ENCODE measurements at regions not wholly inside any gene's neighbourhood (a gene's known extent, or its start where the extent isn't known, plus 50 kb on each side); places are given as distances from the start of the nearest gene placed in this dataset.

DNA sequence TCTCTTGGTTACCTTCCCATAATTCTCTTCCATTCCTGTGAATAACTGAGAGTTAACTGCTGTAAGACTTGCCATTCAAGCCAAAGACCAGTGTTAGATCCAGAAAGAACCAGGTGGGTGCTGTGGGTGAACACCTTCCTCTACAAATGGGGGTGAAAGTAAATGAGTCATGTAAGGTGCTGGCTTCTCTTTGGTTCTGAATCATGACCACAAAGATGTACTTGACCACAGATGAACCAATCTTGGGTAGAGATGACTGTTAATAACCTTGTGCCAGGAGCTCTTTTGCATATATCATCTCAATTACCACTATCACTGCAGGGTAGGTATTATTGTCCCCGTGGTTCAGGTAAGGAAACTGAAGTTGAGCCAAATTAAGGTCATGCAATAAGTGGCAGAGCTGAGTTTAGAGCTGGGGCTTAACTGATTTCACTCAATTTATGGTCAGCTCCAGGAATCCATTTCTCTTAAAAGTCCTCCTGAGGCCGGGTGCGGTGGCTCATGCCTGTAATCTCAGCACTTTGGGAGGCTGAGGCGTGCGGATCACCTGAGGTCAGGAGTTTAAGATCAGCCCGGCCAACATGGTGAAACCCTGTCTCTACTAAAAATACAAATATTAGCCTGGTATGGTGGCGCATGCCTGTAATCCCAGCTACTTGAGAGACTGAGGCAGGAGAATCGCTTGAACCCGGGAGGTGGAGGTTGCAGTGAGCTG, 244.9 kb upstream of the CXCR4 start:
- TF ChIP-seq CTCF (IDR thresholded peaks at IDR 0.05) (no peak), POLR2A (IDR thresholded peaks at IDR 0.05) (no peak)

Measured in tibial nerve (tissue), 3 donors.